ENCODE measurements at regions not wholly inside any gene's neighbourhood (a gene's known extent, or its start where the extent isn't known, plus 50 kb on each side); places are given as distances from the start of the nearest gene placed in this dataset.

DNA sequence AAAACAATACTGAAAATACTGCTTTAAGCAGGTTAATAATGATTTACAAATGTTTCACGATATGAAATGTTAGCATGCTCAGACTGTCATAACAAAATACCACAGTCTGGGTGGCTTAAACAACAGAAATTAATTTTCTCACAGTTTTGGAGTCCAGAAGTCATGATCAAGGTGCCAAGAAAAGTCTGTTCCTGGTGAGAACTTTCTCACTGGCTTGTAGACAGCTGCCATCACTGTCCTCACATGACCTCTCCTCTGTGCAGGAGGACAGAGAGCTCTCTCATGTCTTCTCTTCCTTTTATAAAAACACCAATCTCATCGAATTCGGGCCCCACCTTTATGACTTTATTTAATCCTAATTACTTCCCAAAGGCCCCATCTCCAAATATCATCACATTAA lies 426.7 kb downstream of the KLHL13 start:
- Histone ChIP-seq H3K4me1 (no peaks in the 10 kb centered on the region), H3K27ac (no peak overlapping the region), H3K27me3 (no peaks in the 10 kb centered on the region), H3K36me3 (no peaks in the 10 kb centered on the region), H3K4me3 (no peak overlapping the region), H3K9me3 (no peaks in the 10 kb centered on the region)
- WGBS, 2 donors (ENCODE audit: low coverage in 1 of 2), result 29 to 64% methylated on average over 3 of the region's 3 CpGs
- DNase-seq, result no peak
- intact Hi-C loops (cut with DNase I; ENCODE audit: low total_unique reads) (no loop called here), in situ Hi-C loops (cut with MboI; ENCODE audit: low pct_ligation_motif_present in 1 of 4, low pct_unique_long_range_greater_than_20kb in 1 of 4, low sequenced_read_pairs in 3 of 4) (no loop called here)
- TF ChIP-seq, protein P1, sequence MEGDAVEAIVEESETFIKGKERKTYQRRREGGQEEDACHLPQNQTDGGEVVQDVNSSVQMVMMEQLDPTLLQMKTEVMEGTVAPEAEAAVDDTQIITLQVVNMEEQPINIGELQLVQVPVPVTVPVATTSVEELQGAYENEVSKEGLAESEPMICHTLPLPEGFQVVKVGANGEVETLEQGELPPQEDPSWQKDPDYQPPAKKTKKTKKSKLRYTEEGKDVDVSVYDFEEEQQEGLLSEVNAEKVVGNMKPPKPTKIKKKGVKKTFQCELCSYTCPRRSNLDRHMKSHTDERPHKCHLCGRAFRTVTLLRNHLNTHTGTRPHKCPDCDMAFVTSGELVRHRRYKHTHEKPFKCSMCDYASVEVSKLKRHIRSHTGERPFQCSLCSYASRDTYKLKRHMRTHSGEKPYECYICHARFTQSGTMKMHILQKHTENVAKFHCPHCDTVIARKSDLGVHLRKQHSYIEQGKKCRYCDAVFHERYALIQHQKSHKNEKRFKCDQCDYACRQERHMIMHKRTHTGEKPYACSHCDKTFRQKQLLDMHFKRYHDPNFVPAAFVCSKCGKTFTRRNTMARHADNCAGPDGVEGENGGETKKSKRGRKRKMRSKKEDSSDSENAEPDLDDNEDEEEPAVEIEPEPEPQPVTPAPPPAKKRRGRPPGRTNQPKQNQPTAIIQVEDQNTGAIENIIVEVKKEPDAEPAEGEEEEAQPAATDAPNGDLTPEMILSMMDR (IDR thresholded peaks at IDR 0.05), result no peak
- TF ChIP-seq EP300 (IDR thresholded peaks at IDR 0.05; ENCODE audit: low read depth) (no peak), POLR2AphosphoS5 (IDR thresholded peaks at IDR 0.05) (no peak), POLR2A (IDR thresholded peaks at IDR 0.05) (no peak)

DNA sequence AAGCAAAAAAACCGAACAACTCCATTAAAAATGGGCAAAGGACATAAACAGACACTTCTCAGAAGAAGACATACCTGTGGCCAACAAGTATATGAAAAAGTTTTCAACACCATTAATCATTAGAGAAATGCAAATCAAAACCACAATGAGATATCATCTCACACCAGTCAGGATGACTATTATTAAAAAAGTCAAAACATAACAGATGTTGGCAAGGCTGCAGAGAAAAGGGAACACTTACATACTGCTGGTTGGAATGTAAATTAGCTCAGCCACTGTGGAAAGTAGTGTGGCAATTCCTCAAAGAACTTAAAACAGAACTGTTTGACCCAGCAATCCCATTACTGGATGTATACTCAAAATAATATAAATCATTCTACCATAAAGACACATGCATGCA lies 436.3 kb downstream of the KLHL13 start:
- in situ Hi-C loops (cut with MboI; ENCODE audit: low pct_ligation_motif_present in 1 of 4, low pct_unique_long_range_greater_than_20kb in 1 of 4, low sequenced_read_pairs in 3 of 4) (no loop called here), intact Hi-C loops (cut with DNase I; ENCODE audit: low total_unique reads) (no loop called here)
- 73 to 100% methylated on average over 1 of the region's 1 CpG for WGBS, 2 donors (ENCODE audit: low coverage in 1 of 2)
- Histone ChIP-seq H3K27me3 (no peaks in the 10 kb centered on the region), H3K4me1 (no peaks in the 10 kb centered on the region), H3K27ac (no peak overlapping the region), H3K9me3 (no peaks in the 10 kb centered on the region), H3K36me3 (no peaks in the 10 kb centered on the region), H3K4me3 (no peak overlapping the region)
- no peak for TF ChIP-seq POLR2A (IDR thresholded peaks at IDR 0.05)
- TF ChIP-seq EP300 (IDR thresholded peaks at IDR 0.05; ENCODE audit: low read depth), result no peak
- TF ChIP-seq, protein P1 (IDR thresholded peaks at IDR 0.05), result no peak
- TF ChIP-seq POLR2AphosphoS5 (IDR thresholded peaks at IDR 0.05), result no peak
- no peak for DNase-seq

DNA sequence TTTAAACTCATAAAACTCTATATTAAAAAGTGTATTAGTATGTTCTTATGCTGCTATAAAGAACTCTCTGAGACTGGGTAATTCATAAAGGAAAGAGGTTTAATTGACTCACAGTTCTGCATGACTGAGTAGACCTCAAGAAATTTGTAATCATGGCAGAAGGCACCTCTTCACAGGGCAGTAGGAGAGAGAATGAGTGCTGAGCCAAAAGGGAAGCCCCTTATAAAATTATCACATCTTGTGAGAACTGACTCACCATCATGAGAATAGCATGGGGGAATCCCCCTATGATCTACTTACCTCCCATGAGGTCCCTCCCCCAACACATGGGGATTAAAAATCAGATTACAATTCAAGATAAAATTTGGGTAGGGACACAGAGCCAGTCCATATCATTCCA lies 463.2 kb downstream of the KLHL13 start:
- Histone ChIP-seq H3K36me3 (no peaks in the 10 kb centered on the region), H3K4me1 (no peaks in the 10 kb centered on the region), H3K9me3 (no peaks in the 10 kb centered on the region), H3K4me3 (no peak overlapping the region), H3K27me3 (no peaks in the 10 kb centered on the region), H3K27ac (no peak overlapping the region)
- no peak for DNase-seq
- TF ChIP-seq POLR2AphosphoS5 (IDR thresholded peaks at IDR 0.05), result no peak
- no peak for TF ChIP-seq EP300 (IDR thresholded peaks at IDR 0.05; ENCODE audit: low read depth)
- no peak for TF ChIP-seq POLR2A (IDR thresholded peaks at IDR 0.05)
- TF ChIP-seq, protein P1 (IDR thresholded peaks at IDR 0.05), result no peak
- in situ Hi-C loops (cut with MboI; ENCODE audit: low pct_ligation_motif_present in 1 of 4, low pct_unique_long_range_greater_than_20kb in 1 of 4, low sequenced_read_pairs in 3 of 4) (no loop called here), intact Hi-C loops (cut with DNase I; ENCODE audit: low total_unique reads) (no loop called here)

DNA sequence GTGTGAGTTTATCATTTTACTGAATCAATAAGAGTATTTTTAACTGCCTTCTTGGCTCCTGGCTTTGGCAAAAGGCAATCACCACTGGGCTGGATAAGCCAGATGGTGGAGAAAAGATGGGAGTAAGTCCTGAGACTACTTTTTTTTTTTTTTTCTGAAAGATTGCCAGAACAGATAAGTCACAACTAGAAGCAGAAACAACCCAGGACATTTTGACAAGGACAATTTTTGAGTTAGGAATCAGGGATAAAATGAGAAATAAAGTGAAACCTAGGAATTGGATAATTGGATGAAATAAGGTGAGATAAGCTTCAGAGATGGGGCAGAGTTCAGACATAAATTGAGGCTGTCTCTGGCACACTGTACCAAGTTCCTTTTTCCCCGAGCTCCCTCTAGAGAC lies 471.0 kb downstream of the KLHL13 start:
- intact Hi-C loops (cut with DNase I; ENCODE audit: low total_unique reads), result no loop called here
- Histone ChIP-seq H3K27ac (no peak overlapping the region), H3K36me3 (no peaks in the 10 kb centered on the region), H3K4me3 (no peak overlapping the region), H3K9me3 (no peaks in the 10 kb centered on the region), H3K27me3 (no peaks in the 10 kb centered on the region), H3K4me1 (no peaks in the 10 kb centered on the region)
- WGBS, 2 donors (ENCODE audit: low coverage in 1 of 2), result 53% methylated on average over 1 of the region's 1 CpG; no CpG with 5 or more reads in 1 of the 2 donors
- in situ Hi-C loops (cut with MboI; ENCODE audit: low pct_ligation_motif_present in 1 of 4, low pct_unique_long_range_greater_than_20kb in 1 of 4, low sequenced_read_pairs in 3 of 4), result no loop called here
- TF ChIP-seq, protein P1 (IDR thresholded peaks at IDR 0.05), result no peak
- no peak for TF ChIP-seq POLR2A (IDR thresholded peaks at IDR 0.05)
- no peak for TF ChIP-seq EP300 (IDR thresholded peaks at IDR 0.05; ENCODE audit: low read depth)
- no peak for TF ChIP-seq POLR2AphosphoS5 (IDR thresholded peaks at IDR 0.05)
- DNase-seq, result no peak
